ENCODE measurements at regions not wholly inside any gene's neighbourhood (a gene's known extent, or its start where the extent isn't known, plus 50 kb on each side); places are given as distances from the start of the nearest gene placed in this dataset.

GRCh38 chr18:77517901-77518300 lies 268.3 kb downstream of the GALR1 start:
- TF ChIP-seq, protein P1, sequence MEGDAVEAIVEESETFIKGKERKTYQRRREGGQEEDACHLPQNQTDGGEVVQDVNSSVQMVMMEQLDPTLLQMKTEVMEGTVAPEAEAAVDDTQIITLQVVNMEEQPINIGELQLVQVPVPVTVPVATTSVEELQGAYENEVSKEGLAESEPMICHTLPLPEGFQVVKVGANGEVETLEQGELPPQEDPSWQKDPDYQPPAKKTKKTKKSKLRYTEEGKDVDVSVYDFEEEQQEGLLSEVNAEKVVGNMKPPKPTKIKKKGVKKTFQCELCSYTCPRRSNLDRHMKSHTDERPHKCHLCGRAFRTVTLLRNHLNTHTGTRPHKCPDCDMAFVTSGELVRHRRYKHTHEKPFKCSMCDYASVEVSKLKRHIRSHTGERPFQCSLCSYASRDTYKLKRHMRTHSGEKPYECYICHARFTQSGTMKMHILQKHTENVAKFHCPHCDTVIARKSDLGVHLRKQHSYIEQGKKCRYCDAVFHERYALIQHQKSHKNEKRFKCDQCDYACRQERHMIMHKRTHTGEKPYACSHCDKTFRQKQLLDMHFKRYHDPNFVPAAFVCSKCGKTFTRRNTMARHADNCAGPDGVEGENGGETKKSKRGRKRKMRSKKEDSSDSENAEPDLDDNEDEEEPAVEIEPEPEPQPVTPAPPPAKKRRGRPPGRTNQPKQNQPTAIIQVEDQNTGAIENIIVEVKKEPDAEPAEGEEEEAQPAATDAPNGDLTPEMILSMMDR (conservative IDR thresholded peaks at IDR 0.05; ENCODE audit: low read length): no peak
- TF ChIP-seq EZH2phosphoT487 (IDR thresholded peaks at IDR 0.05; ENCODE audit: borderline replicate concordance, low read depth, low read length): no peak
